Epithelial cell of proximal tubule (primary cell): ENCODE measurements at regions not wholly inside any gene's neighbourhood (a gene's known extent, or its start where the extent isn't known, plus 50 kb on each side); places are given as distances from the start of the nearest gene placed in this dataset.
A peak's percentile ranks its signal among the peaks of the same experiment; 100 is the strongest.

ENCODE experiments used
- DNase-seq: peaks from one replicate; pipeline ENCODE4 v3.0.0-alpha.2; 2011; ENCODE audit warnings: low read depth
- H3K4me3 ChIP-seq: 2 replicates; pipeline ENCODE4 v1.5.1; 2011; ENCODE audit warnings: low read depth, mild to moderate bottlenecking, low read length
- CTCF ChIP-seq: conservative IDR thresholded peaks from 2 replicates; pipeline ENCODE4 v1.5.1; 2012; ENCODE audit warnings: low read depth, mild to moderate bottlenecking, low read length

GRCh38 chr6:163647624-163648023 lies 233.1 kb downstream of the QKI start:
- no peak for TF ChIP-seq CTCF
- no peak for DNase-seq
- no peak overlapping the region for H3K4me3 ChIP-seq

- no peak overlapping the region for H3K4me3 ChIP-seq
- no peak for DNase-seq
- no peak for TF ChIP-seq CTCF
Measured at GRCh38 chr6:163646866-163647265, 232.3 kb downstream of the QKI start.

GRCh38 chr6:163646133-163646532 lies 231.6 kb downstream of the QKI start:
- TF ChIP-seq CTCF = no peak
- DNase-seq = peak; percentile 9
- no peak overlapping the region for H3K4me3 ChIP-seq

GRCh38 chr6:163645560-163645959 lies 231.0 kb downstream of the QKI start:
- DNase-seq = peak; percentile 13
- H3K4me3 ChIP-seq = no peak overlapping the region
- no peak for TF ChIP-seq CTCF

DNA sequence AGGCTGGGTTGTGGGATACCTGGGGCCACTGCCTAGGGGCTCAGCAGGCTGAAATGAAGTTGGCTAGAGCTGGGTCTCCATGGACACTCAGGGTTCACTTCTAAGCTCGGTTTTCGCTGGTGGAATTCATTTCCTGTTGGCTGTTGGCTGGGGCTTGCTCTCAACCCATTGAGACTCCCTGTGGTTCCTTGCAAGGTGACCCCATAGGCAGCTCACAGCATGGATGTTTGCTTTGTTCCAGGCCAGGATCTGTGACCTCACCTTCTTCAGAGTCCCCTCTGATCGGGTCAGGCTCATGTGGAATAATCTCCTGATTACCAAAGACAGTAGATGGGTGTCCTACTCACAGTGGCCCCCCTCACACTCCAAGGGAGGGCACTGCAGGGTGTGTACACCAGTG lies 229.3 kb downstream of the QKI start:
- no peak for DNase-seq
- no peak for TF ChIP-seq CTCF
- no peak overlapping the region for H3K4me3 ChIP-seq

DNA sequence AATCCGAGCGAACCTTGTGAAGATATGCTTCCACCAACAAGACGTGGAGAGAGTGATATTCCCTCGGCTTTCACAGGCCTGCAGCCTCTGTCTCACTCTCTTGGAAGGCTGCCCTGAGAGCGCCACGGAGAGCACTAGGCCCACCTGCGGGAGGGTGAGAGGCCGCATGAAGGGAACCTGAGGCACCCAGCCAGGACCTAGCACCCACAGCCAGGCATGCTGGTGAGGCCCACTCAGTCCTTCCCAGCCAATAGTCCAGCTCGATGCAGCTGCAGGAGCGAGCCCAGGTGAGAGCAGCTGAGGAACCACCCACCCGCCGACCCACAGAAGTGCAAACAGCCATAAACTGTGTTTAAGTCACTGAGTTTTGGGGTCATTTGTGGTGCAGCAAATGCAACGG lies 227.2 kb downstream of the QKI start:
- no peak overlapping the region for H3K4me3 ChIP-seq
- no peak for TF ChIP-seq CTCF
- DNase-seq = no peak

DNA sequence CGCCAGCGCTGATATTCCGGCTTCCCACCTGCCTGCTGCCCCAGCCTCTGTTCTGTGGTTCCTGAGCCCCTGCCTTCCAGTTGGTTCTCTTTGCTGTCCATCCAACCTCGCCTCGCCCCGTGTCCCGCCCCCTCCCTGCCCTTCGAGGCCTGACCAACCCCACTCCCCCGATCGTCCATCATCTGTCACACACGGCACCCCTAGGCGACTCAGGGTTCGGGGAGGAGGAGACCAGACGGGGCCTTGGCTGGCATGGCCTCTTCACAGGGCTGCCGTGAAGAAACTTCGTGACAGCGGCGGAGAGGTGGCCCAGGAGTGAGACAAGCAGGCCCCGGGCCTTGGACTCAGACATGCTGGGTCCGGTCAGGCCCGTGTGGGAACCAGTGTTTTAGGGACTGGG lies 226.1 kb downstream of the QKI start:
- DNase-seq = no peak
- no peak for TF ChIP-seq CTCF
- H3K4me3 ChIP-seq = no peak overlapping the region
